Astrocyte (in vitro differentiated cells and primary cell): ENCODE measurements at regions not wholly inside any gene's neighbourhood (a gene's known extent, or its start where the extent isn't known, plus 50 kb on each side); places are given as distances from the start of the nearest gene placed in this dataset.
"Not testable (repeated sequence)": the region's sequence is repeated elsewhere in the genome, so short reads cannot be mapped to it uniquely, and the experiment has no call there.

Experiments
- DNase-seq: peaks from one replicate; pipeline ENCODE4 v3.0.0-alpha.2; 2010; ENCODE audit warnings: low read depth
- FAIRE-seq: peaks from 2 replicates; lab custom pipeline; 2011; peaks lifted over from hg19 to GRCh38; lab: Jason Lieb, UNC
- H2AFZ ChIP-seq: 2 replicates; pipeline ENCODE4 v1.6.0; 2012; ENCODE audit warnings: low read depth, low read length, inconsistent platforms
- H3K27ac ChIP-seq: 2 replicates; pipeline ENCODE4 v1.5.1; 2011; ENCODE audit warnings: low read depth, low read length, inconsistent platforms
- H3K27me3 ChIP-seq: 2 replicates; pipeline ENCODE4 v1.6.0; 2011; ENCODE audit warnings: low read length, inconsistent platforms; ENCODE audit not compliant: insufficient read depth
- H3K36me3 ChIP-seq: 2 replicates; pipeline ENCODE4 v1.5.1; 2011; ENCODE audit warnings: low read length, inconsistent platforms; ENCODE audit not compliant: insufficient read depth
- H3K4me1 ChIP-seq: 2 replicates; pipeline ENCODE4 v1.5.1; 2011; ENCODE audit warnings: low read length, inconsistent platforms; ENCODE audit not compliant: insufficient read depth
- H3K4me2 ChIP-seq: 2 replicates; pipeline ENCODE4 v1.6.0; 2012; ENCODE audit warnings: low read length, inconsistent platforms
- H3K4me3 ChIP-seq: 2 replicates; pipeline ENCODE4 v1.5.1; 2011; ENCODE audit warnings: low read depth, mild to moderate bottlenecking, low read length, inconsistent platforms; ENCODE audit not compliant: insufficient read depth
- H3K79me2 ChIP-seq: 2 replicates; pipeline ENCODE4 v1.6.0; 2012; ENCODE audit warnings: mild to moderate bottlenecking, low read length, inconsistent platforms; ENCODE audit not compliant: insufficient read depth
- H3K9ac ChIP-seq: 2 replicates; pipeline ENCODE4 v1.6.0; 2012; ENCODE audit warnings: mild to moderate bottlenecking, low read length, inconsistent platforms
- H3K9me3 ChIP-seq: 2 replicates; pipeline ENCODE4 v1.5.1; 2012; ENCODE audit warnings: low read depth, mild to moderate bottlenecking, low read length, inconsistent platforms; ENCODE audit not compliant: insufficient read depth
- H4K20me1 ChIP-seq: 2 replicates; pipeline ENCODE4 v1.6.0; 2012; ENCODE audit warnings: low read length, inconsistent platforms; ENCODE audit not compliant: insufficient read depth
- H3K27ac Mint-ChIP-seq: one replicate; pipeline ENCODE4 v1.8.0; 2021; ENCODE audit warnings: mild to moderate bottlenecking, mixed read lengths; ENCODE audit not compliant: unreplicated experiment
- H3K27me3 Mint-ChIP-seq: one replicate; pipeline ENCODE4 v1.8.0; 2021; ENCODE audit warnings: low read depth, mixed read lengths; ENCODE audit not compliant: unreplicated experiment
- H3K36me3 Mint-ChIP-seq: one replicate; pipeline ENCODE4 v1.8.0; 2021; ENCODE audit warnings: low read depth, mixed read lengths; ENCODE audit not compliant: unreplicated experiment
- H3K4me1 Mint-ChIP-seq: one replicate; pipeline ENCODE4 v1.8.0; 2021; ENCODE audit warnings: low read depth, mixed read lengths; ENCODE audit not compliant: unreplicated experiment
- H3K4me3 Mint-ChIP-seq: one replicate; pipeline ENCODE4 v1.8.0; 2021; ENCODE audit warnings: mild to moderate bottlenecking, moderate library complexity, mixed read lengths; ENCODE audit not compliant: unreplicated experiment
- H3K9me3 Mint-ChIP-seq: one replicate; pipeline ENCODE4 v1.8.0; 2021; ENCODE audit warnings: mild to moderate bottlenecking, mixed read lengths; ENCODE audit not compliant: unreplicated experiment
- CTCF ChIP-seq: IDR thresholded peaks from 2 replicates; pipeline ENCODE4 v1.5.1; 2011; ENCODE audit warnings: low read depth, mild to moderate bottlenecking, inconsistent platforms, low read length, moderate library complexity; ENCODE audit not compliant: insufficient read depth
- EZH2 ChIP-seq: IDR thresholded peaks from 2 replicates; pipeline ENCODE4 v1.6.1; 2012; ENCODE audit warnings: mild to moderate bottlenecking, low read length, inconsistent platforms; ENCODE audit not compliant: insufficient read depth

GRCh38 chr17:14724770-14725169 lies 423.9 kb downstream of the HS3ST3B1 start:
- H3K36me3 ChIP-seq, result no peaks in the 10 kb centered on the region
- H3K4me1 ChIP-seq, result no peaks in the 10 kb centered on the region
- H3K27ac ChIP-seq, result no peak overlapping the region
- no peak overlapping the region for H3K4me2 ChIP-seq
- H3K79me2 ChIP-seq, result no peaks in the 10 kb centered on the region
- no peak overlapping the region for H2AFZ ChIP-seq
- DNase-seq (no peak), FAIRE-seq (no peak)
- peaks cover 2% of the 10 kb centered on the region for H3K27me3 ChIP-seq
- H3K9ac ChIP-seq, result no peak overlapping the region
- no peaks in the 10 kb centered on the region for H4K20me1 ChIP-seq
- H3K27ac Mint-ChIP-seq, result no peak overlapping the region
- H3K4me3 Mint-ChIP-seq, result no peak overlapping the region
- H3K27me3 Mint-ChIP-seq, result peaks cover 3% of the 10 kb centered on the region
- H3K9me3 Mint-ChIP-seq, result peaks cover 4% of the 10 kb centered on the region
- no peak overlapping the region for H3K4me3 ChIP-seq
- no peak for TF ChIP-seq EZH2
- TF ChIP-seq CTCF, result no peak
- H3K9me3 ChIP-seq, result peaks cover under 1% of the 10 kb centered on the region
- no peaks in the 10 kb centered on the region for H3K36me3 Mint-ChIP-seq
- H3K4me1 Mint-ChIP-seq, result no peaks in the 10 kb centered on the region

GRCh38 chr17:14723349-14723748 lies 422.5 kb downstream of the HS3ST3B1 start:
- H3K27ac Mint-ChIP-seq, FAIRE-seq, H3K27me3 Mint-ChIP-seq, H3K36me3 ChIP-seq, H3K4me3 ChIP-seq, DNase-seq, H3K27ac ChIP-seq, H3K4me1 ChIP-seq, H4K20me1 ChIP-seq, H3K9ac ChIP-seq, H3K9me3 ChIP-seq, H3K27me3 ChIP-seq, H2AFZ ChIP-seq, H3K9me3 Mint-ChIP-seq, H3K4me1 Mint-ChIP-seq, H3K4me2 ChIP-seq, H3K36me3 Mint-ChIP-seq, H3K79me2 ChIP-seq, H3K4me3 Mint-ChIP-seq: not testable (repeated sequence)

- Mint-ChIP-seq H3K9me3 (peaks cover 4% of the 10 kb centered on the region), H3K4me1 (no peaks in the 10 kb centered on the region), H3K36me3 (no peaks in the 10 kb centered on the region), H3K4me3 (no peak overlapping the region), H3K27me3 (peaks cover 2% of the 10 kb centered on the region), H3K27ac (no peak overlapping the region)
- Histone ChIP-seq H4K20me1 (no peaks in the 10 kb centered on the region), H3K79me2 (no peaks in the 10 kb centered on the region), H2AFZ (no peak overlapping the region), H3K36me3 (no peaks in the 10 kb centered on the region), H3K27me3 (no peaks in the 10 kb centered on the region), H3K4me2 (no peak overlapping the region), H3K4me3 (no peak overlapping the region), H3K9me3 (peaks cover 4% of the 10 kb centered on the region), H3K4me1 (no peaks in the 10 kb centered on the region), H3K9ac (no peak overlapping the region), H3K27ac (no peak overlapping the region)
- DNase-seq, result no peak
- TF ChIP-seq CTCF (no peak), EZH2 (no peak)
- FAIRE-seq, result no peak
Observed at GRCh38 chr17:14719942-14720341, 419.1 kb downstream of the HS3ST3B1 start.
